ENCODE measurements at regions not wholly inside any gene's neighbourhood (a gene's known extent, or its start where the extent isn't known, plus 50 kb on each side); places are given as distances from the start of the nearest gene placed in this dataset.

DNA sequence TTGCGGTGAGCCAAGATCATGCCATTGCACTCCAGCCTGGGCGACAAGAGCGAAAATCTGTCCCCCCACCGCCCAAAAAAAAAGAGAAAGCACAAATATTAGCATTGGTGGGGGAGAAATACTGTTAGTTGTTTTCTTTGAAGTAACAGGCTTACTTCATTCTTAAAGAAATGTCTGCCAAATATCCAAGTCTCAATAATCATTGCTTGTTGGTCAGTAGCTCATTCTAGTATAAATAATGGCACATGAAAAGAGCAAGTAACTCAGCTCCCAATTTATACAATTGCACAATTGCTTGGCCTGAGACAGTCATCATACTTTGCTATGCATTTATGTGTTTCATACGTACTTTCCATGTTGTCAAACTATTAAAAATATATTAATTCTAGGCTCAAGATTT is 499.2 kb upstream of the PLXNA2 start:
- ATAC-seq (ENCODE audit: insufficient number of reproducible peaks, low FRiP score, low read depth): no peak
- H3K36me3 ChIP-seq: no peaks in the 10 kb centered on the region
- no peak overlapping the region for H3K27ac ChIP-seq
- no peak overlapping the region for H3K4me3 ChIP-seq
- no peaks in the 10 kb centered on the region for H3K9me3 ChIP-seq
- no peaks in the 10 kb centered on the region for H3K27me3 ChIP-seq (replicated peaks; ENCODE audit: insufficient read depth)
- DNase-seq (ENCODE audit: low spot score): no peak
- TF ChIP-seq, protein P1, sequence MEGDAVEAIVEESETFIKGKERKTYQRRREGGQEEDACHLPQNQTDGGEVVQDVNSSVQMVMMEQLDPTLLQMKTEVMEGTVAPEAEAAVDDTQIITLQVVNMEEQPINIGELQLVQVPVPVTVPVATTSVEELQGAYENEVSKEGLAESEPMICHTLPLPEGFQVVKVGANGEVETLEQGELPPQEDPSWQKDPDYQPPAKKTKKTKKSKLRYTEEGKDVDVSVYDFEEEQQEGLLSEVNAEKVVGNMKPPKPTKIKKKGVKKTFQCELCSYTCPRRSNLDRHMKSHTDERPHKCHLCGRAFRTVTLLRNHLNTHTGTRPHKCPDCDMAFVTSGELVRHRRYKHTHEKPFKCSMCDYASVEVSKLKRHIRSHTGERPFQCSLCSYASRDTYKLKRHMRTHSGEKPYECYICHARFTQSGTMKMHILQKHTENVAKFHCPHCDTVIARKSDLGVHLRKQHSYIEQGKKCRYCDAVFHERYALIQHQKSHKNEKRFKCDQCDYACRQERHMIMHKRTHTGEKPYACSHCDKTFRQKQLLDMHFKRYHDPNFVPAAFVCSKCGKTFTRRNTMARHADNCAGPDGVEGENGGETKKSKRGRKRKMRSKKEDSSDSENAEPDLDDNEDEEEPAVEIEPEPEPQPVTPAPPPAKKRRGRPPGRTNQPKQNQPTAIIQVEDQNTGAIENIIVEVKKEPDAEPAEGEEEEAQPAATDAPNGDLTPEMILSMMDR (IDR thresholded peaks at IDR 0.05): no peak
- no peaks in the 10 kb centered on the region for H3K4me1 ChIP-seq (ENCODE audit: control insufficient read depth in 1 of 2, low read depth in 2 of 2)

DNA sequence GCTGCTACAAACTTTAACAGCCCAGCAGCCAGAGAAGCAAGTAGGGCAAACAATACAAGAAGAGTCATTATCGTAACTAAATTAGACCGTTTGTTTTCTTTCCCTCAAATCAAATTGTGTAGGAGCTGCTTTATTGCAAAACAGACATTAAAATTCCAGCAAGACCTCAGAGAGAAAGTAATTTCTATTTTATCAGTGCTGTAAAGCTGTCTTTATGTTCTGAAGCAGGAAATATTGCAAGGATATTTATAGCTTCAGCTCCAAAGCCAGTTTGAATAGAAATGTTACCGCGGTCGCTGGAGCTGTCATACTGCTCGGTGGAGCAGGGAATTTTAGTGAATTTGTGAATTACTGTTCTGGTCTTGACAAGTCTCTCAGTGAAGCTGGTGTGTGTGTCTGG is 503.8 kb upstream of the PLXNA2 start:
- TF ChIP-seq, protein P1 (IDR thresholded peaks at IDR 0.05): no peak
- Histone ChIP-seq H3K4me1 (ENCODE audit: control insufficient read depth in 1 of 2, low read depth in 2 of 2) (no peaks in the 10 kb centered on the region), H3K4me3 (no peak overlapping the region), H3K9me3 (no peaks in the 10 kb centered on the region), H3K27me3 (replicated peaks; ENCODE audit: insufficient read depth) (no peaks in the 10 kb centered on the region), H3K27ac (no peak overlapping the region), H3K36me3 (no peaks in the 10 kb centered on the region)
- DNase-seq (ENCODE audit: low spot score): no peak
- no peak for ATAC-seq (ENCODE audit: insufficient number of reproducible peaks, low FRiP score, low read depth)

DNA sequence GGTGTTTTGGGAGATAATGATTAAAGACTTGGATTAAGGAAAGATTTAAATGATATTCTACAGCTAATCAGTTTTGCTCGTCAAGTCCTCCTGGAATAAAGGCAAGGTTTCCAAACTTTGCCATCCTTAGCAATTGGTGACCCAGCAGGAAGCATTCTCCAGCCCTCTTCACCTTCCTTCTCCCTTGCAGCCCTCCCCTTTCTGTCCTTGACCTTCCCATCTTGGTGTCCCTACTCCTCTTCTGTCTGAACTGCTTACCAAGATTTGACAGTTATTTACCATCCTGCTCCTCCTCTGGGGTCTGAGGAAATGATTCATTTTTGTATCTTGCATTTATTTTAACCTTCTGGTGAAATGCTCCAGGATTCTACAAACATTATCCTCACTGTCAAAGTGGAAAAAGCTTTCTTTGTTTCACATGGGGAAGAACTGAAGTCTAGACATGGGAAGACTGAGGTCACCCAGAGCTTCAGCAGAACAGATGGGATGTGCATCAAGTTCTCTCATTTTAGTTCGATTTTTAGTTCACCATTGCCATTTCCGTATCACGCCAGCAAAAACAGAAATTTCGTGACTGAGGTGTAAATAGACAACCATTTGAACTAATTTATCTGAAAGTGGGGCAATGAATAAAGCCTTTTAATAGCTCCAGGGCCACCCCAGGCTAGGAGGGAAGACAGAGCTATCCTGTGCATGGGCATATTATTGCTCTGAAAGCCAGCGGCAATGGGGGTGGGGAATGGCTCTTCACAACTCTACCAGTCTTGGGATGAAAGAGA is 504.4 kb upstream of the PLXNA2 start:
- DNase-seq (ENCODE audit: low spot score) (no peak), ATAC-seq (ENCODE audit: insufficient number of reproducible peaks, low FRiP score, low read depth) (no peak)
- Histone ChIP-seq H3K27ac (no peak overlapping the region), H3K4me3 (no peak overlapping the region), H3K4me1 (ENCODE audit: control insufficient read depth in 1 of 2, low read depth in 2 of 2) (no peaks in the 10 kb centered on the region), H3K9me3 (no peaks in the 10 kb centered on the region), H3K36me3 (no peaks in the 10 kb centered on the region), H3K27me3 (replicated peaks; ENCODE audit: insufficient read depth) (no peaks in the 10 kb centered on the region)
- TF ChIP-seq, protein P1 (IDR thresholded peaks at IDR 0.05): no peak

DNA sequence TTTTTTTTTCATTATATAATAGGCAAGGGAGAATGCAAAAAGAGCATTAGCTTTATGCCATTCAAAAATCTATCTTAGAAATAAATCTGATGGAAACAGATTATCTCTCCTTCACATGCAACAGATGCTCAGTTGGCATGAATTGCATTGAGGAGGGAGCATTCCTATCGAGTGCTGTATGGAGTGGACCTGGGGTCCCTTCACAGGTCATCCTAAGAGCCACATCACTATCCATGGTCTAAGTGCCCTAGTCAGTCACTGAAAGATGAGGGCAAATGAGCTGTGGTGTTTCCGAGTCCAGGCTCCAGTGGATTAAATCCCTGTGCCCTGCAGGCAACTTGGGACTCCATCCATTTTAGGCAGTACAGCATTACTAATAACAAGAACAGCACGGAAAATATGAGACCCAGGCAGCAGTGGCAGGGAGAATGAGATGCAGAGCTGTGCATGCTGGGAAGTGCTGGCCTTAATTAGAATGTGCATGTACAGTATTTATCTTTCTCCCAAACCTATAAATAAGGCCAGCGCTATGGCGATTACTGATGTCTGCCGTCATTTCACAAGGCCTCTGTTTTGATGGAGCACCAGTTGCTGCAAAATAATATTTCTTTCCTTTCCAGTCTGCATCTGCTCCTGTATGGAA is 512.3 kb upstream of the PLXNA2 start:
- Histone ChIP-seq H3K27me3 (replicated peaks; ENCODE audit: insufficient read depth) (no peaks in the 10 kb centered on the region), H3K4me1 (ENCODE audit: control insufficient read depth in 1 of 2, low read depth in 2 of 2) (peaks cover 0 to 6% of the 10 kb centered on the region in 2 donors), H3K9me3 (no peaks in the 10 kb centered on the region), H3K27ac (no peak overlapping the region), H3K4me3 (no peak overlapping the region), H3K36me3 (no peaks in the 10 kb centered on the region)
- no peak for ATAC-seq (ENCODE audit: insufficient number of reproducible peaks, low FRiP score, low read depth)
- no peak for DNase-seq (ENCODE audit: low spot score)
- TF ChIP-seq, protein P1 (IDR thresholded peaks at IDR 0.05): no peak

DNA sequence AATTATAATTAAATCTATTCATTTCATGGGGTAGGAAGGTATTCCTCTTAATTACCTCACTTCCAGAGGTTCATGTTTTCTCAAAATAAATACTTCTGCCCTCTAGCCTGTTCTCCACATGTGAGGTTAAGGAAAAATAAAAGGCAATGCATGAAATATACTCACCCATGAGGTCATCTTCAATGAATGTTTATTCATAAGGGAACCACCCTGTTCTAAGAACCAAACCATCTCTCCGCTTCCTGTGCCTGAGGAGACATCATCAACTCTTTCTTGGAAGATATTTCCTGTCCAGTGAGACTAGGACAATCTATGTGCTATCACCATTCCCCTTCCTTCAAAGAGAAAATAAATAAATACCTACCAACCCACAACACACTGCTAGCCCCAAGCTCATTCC is 513.7 kb upstream of the PLXNA2 start:
- Histone ChIP-seq H3K27me3 (replicated peaks; ENCODE audit: insufficient read depth) (no peaks in the 10 kb centered on the region), H3K4me3 (no peak overlapping the region), H3K36me3 (no peaks in the 10 kb centered on the region), H3K27ac (no peak overlapping the region), H3K4me1 (ENCODE audit: control insufficient read depth in 1 of 2, low read depth in 2 of 2) (peaks cover 0 to 6% of the 10 kb centered on the region in 2 donors), H3K9me3 (no peaks in the 10 kb centered on the region)
- DNase-seq (ENCODE audit: low spot score) (no peak), ATAC-seq (ENCODE audit: insufficient number of reproducible peaks, low FRiP score, low read depth) (no peak)
- TF ChIP-seq, protein P1 (IDR thresholded peaks at IDR 0.05): no peak

Data from thoracic aorta (tissue), 2 donors.